ENCODE measurements at regions not wholly inside any gene's neighbourhood (a gene's known extent, or its start where the extent isn't known, plus 50 kb on each side); places are given as distances from the start of the nearest gene placed in this dataset.

GRCh38 chr21:15195768-15196167 is 131.0 kb upstream of the NRIP1 start (continued):
- peak; percentile 68 for TF ChIP-seq TEAD3 (CRISPR knock-in tag; optimal IDR thresholded peaks at IDR 0.05; ENCODE audit: borderline replicate concordance)
- TF ChIP-seq, protein P1, sequence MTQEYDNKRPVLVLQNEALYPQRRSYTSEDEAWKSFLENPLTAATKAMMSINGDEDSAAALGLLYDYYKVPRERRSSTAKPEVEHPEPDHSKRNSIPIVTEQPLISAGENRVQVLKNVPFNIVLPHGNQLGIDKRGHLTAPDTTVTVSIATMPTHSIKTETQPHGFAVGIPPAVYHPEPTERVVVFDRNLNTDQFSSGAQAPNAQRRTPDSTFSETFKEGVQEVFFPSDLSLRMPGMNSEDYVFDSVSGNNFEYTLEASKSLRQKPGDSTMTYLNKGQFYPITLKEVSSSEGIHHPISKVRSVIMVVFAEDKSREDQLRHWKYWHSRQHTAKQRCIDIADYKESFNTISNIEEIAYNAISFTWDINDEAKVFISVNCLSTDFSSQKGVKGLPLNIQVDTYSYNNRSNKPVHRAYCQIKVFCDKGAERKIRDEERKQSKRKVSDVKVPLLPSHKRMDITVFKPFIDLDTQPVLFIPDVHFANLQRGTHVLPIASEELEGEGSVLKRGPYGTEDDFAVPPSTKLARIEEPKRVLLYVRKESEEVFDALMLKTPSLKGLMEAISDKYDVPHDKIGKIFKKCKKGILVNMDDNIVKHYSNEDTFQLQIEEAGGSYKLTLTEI (CRISPR knock-in tag; conservative IDR thresholded peaks at IDR 0.05) = no peak
- peak; percentile 58; the same call in 1 of the 2 replicates for TF ChIP-seq ZNF710 (CRISPR knock-in tag; IDR thresholded peaks at IDR 0.05; ENCODE audit: borderline replicate concordance)
- TF ChIP-seq, protein P2, sequence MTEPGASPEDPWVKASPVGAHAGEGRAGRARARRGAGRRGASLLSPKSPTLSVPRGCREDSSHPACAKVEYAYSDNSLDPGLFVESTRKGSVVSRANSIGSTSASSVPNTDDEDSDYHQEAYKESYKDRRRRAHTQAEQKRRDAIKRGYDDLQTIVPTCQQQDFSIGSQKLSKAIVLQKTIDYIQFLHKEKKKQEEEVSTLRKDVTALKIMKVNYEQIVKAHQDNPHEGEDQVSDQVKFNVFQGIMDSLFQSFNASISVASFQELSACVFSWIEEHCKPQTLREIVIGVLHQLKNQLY (CRISPR knock-in tag; IDR thresholded peaks at IDR 0.05) = peak; percentile 91; the same call in 1 of the 2 replicates
- TF ChIP-seq ESRRA (CRISPR knock-in tag; IDR thresholded peaks at IDR 0.05; ENCODE audit: low read depth) = peak; percentile 51; the same call in 1 of the 2 replicates
- TF ChIP-seq DMAP1 (CRISPR knock-in tag; IDR thresholded peaks at IDR 0.05) = peak; percentile 36; the same call in 1 of the 2 replicates
- TF ChIP-seq PAXIP1 (CRISPR knock-in tag; conservative IDR thresholded peaks at IDR 0.05) = peak; percentile 86
- peak; percentile 44; the same call in 1 of the 2 replicates for TF ChIP-seq ZNF264 (CRISPR knock-in tag; IDR thresholded peaks at IDR 0.05)
- TF ChIP-seq IKZF5 (CRISPR knock-in tag; IDR thresholded peaks at IDR 0.05) = peak; percentile 57; the same call in 1 of the 2 replicates
- peak; percentile 74; the same call in 1 of the 2 replicates for TF ChIP-seq SIX1 (CRISPR knock-in tag; IDR thresholded peaks at IDR 0.05; ENCODE audit: borderline replicate concordance)
- no peak for TF ChIP-seq XRCC5 (optimal IDR thresholded peaks at IDR 0.05; ENCODE audit: low read length)
- TF ChIP-seq TCF7 (IDR thresholded peaks at IDR 0.05; ENCODE audit: low read depth) = peak; percentile 58
- TF ChIP-seq HOXA3 (CRISPR knock-in tag; IDR thresholded peaks at IDR 0.05) = peak; percentile 61; the same call in 1 of the 2 replicates
- TF ChIP-seq FOXO1 (CRISPR knock-in tag; IDR thresholded peaks at IDR 0.05) = peak; percentile 70; the same call in 1 of the 2 replicates
- 0 out of 2 replicates have a peak, but pooled peaks have one; percentile 6 for TF ChIP-seq ZNF629 (CRISPR knock-in tag; conservative IDR thresholded peaks at IDR 0.05)
- no peak for TF ChIP-seq ZNF549 (CRISPR knock-in tag; IDR thresholded peaks at IDR 0.05)
- TF ChIP-seq, protein P3, sequence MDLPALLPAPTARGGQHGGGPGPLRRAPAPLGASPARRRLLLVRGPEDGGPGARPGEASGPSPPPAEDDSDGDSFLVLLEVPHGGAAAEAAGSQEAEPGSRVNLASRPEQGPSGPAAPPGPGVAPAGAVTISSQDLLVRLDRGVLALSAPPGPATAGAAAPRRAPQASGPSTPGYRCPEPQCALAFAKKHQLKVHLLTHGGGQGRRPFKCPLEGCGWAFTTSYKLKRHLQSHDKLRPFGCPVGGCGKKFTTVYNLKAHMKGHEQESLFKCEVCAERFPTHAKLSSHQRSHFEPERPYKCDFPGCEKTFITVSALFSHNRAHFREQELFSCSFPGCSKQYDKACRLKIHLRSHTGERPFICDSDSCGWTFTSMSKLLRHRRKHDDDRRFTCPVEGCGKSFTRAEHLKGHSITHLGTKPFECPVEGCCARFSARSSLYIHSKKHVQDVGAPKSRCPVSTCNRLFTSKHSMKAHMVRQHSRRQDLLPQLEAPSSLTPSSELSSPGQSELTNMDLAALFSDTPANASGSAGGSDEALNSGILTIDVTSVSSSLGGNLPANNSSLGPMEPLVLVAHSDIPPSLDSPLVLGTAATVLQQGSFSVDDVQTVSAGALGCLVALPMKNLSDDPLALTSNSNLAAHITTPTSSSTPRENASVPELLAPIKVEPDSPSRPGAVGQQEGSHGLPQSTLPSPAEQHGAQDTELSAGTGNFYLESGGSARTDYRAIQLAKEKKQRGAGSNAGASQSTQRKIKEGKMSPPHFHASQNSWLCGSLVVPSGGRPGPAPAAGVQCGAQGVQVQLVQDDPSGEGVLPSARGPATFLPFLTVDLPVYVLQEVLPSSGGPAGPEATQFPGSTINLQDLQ (CRISPR knock-in tag; IDR thresholded peaks at IDR 0.05) = no peak
- peak; percentile 66; the same call in 1 of the 2 replicates for TF ChIP-seq ZNF292 (CRISPR knock-in tag; IDR thresholded peaks at IDR 0.05; ENCODE audit: borderline replicate concordance, low read depth)
- TF ChIP-seq MAFK (conservative IDR thresholded peaks at IDR 0.05 in 1 of 2, IDR thresholded peaks at IDR 0.05 in 1 of 2; ENCODE audit: low read length in 2 of 2) = peak in 1 of 2 experiments; percentile 42; a peak in 1 of 4 replicates
